Trophoblast cell (in vitro differentiated cells and primary cell): ENCODE measurements at regions not wholly inside any gene's neighbourhood (a gene's known extent, or its start where the extent isn't known, plus 50 kb on each side); places are given as distances from the start of the nearest gene placed in this dataset.

Experiments
- DNase-seq, 2 donors: peaks; one replicate each; pipeline ENCODE4 v3.0.0-alpha.2; 2016
- H2AFZ ChIP-seq: 2 replicates; pipeline ENCODE4 v1.6.1; 2013; ENCODE audit warnings: low read length, moderate library complexity, mild to moderate bottlenecking; ENCODE audit not compliant: insufficient read depth, poor library complexity
- H2AK5ac ChIP-seq: 2 replicates; pipeline ENCODE4 v1.6.1; 2013; ENCODE audit warnings: mild to moderate bottlenecking, low read length
- H2BK120ac ChIP-seq: 2 replicates; pipeline ENCODE4 v1.6.1; 2013; ENCODE audit warnings: low read length, mild to moderate bottlenecking, moderate library complexity; ENCODE audit not compliant: insufficient read depth, poor library complexity
- H2BK12ac ChIP-seq: 2 replicates; pipeline ENCODE4 v1.6.1; 2013; ENCODE audit warnings: mild to moderate bottlenecking, low read length, moderate library complexity
- H2BK5ac ChIP-seq: 2 replicates; pipeline ENCODE4 v1.6.1; 2013; ENCODE audit warnings: low read length, low read depth, moderate library complexity, mild to moderate bottlenecking; ENCODE audit not compliant: poor library complexity
- H3K14ac ChIP-seq: 2 replicates; pipeline ENCODE4 v1.6.1; 2013; ENCODE audit warnings: mild to moderate bottlenecking, low read length
- H3K18ac ChIP-seq: 2 replicates; pipeline ENCODE4 v1.6.1; 2013; ENCODE audit warnings: mild to moderate bottlenecking, low read length
- H3K23ac ChIP-seq: 2 replicates; pipeline ENCODE4 v1.6.1; 2013; ENCODE audit warnings: low read length
- H3K27ac ChIP-seq: 2 replicates; pipeline ENCODE4 v1.5.1; 2013; ENCODE audit warnings: low read depth, mild to moderate bottlenecking, inconsistent platforms, low read length, moderate library complexity
- H3K27me3 ChIP-seq: 2 replicates; pipeline ENCODE4 v1.6.1; 2013; ENCODE audit warnings: inconsistent platforms, mild to moderate bottlenecking, low read length, moderate library complexity; ENCODE audit not compliant: insufficient read depth
- H3K36me3 ChIP-seq, 2 experiments: 1 replicate in 1 of 2; 2 replicates in 1 of 2; pipeline ENCODE4 v1.6.1; 2013; ENCODE audit warnings: low read length in 2 of 2, mild to moderate bottlenecking in 2 of 2, moderate library complexity in 1 of 2; ENCODE audit not compliant: insufficient read depth in 2 of 2, control insufficient read depth in 1 of 2
- H3K4ac ChIP-seq: 2 replicates; pipeline ENCODE4 v1.6.1; 2013; ENCODE audit warnings: low read depth, mild to moderate bottlenecking, low read length, moderate library complexity
- H3K4me1 ChIP-seq, 2 experiments: 1 replicate in 1 of 2; 2 replicates in 1 of 2; pipeline ENCODE4 v1.6.1; 2013; ENCODE audit warnings: low read length in 2 of 2, mild to moderate bottlenecking in 2 of 2, moderate library complexity in 1 of 2; ENCODE audit not compliant: insufficient read depth in 2 of 2, control insufficient read depth in 1 of 2
- H3K4me2 ChIP-seq: 2 replicates; pipeline ENCODE4 v1.6.1; 2013; ENCODE audit warnings: inconsistent platforms, mild to moderate bottlenecking, low read length, moderate library complexity
- H3K4me3 ChIP-seq: 2 replicates; pipeline ENCODE4 v1.5.1; 2013; ENCODE audit warnings: mild to moderate bottlenecking, low read depth, low read length, inconsistent platforms
- H3K79me1 ChIP-seq: one replicate; pipeline ENCODE4 v1.6.1; 2013; ENCODE audit warnings: low read length
- H3K79me2 ChIP-seq: 2 replicates; pipeline ENCODE4 v1.6.1; 2013; ENCODE audit warnings: low read length, mild to moderate bottlenecking; ENCODE audit not compliant: control insufficient read depth, insufficient read depth, poor library complexity
- H3K9ac ChIP-seq: 2 replicates; pipeline ENCODE4 v1.6.1; 2013; ENCODE audit warnings: mild to moderate bottlenecking, low read length
- H3K9me3 ChIP-seq: 2 replicates; pipeline ENCODE4 v1.6.1; 2013; ENCODE audit warnings: low read depth, mild to moderate bottlenecking, control low read depth, inconsistent platforms, low read length; ENCODE audit not compliant: insufficient read depth
- H4K12ac ChIP-seq: 2 replicates; pipeline ENCODE4 v1.6.1; 2013; ENCODE audit warnings: low read depth, mild to moderate bottlenecking, low read length, moderate library complexity
- H4K8ac ChIP-seq: 2 replicates; pipeline ENCODE4 v1.6.1; 2013; ENCODE audit warnings: low read depth, mild to moderate bottlenecking, low read length, moderate library complexity
- H4K91ac ChIP-seq: one replicate; pipeline ENCODE4 v1.6.1; 2013; ENCODE audit warnings: low read depth, mild to moderate bottlenecking, low read length, moderate library complexity
- WGBS: extraction: QIAGEN DNeasy Blood & Tissue Kit; methylation state at CpG from one replicate; pipeline ENCODE4 v1.1.7; 2013; ENCODE audit warnings: missing lambda C conversion rate; ENCODE audit not compliant: insufficient read length, insufficient coverage; ENCODE audit errors: extremely low coverage; 5-methylcytosine and 5-hydroxymethylcytosine counted together

GRCh38 chr5:172543484-172544298 lies 89.4 kb upstream of the SH3PXD2B start:
- Histone ChIP-seq H3K4me2 (no peak overlapping the region), H4K12ac (no peak overlapping the region), H2BK120ac (no peak overlapping the region), H3K4ac (no peak overlapping the region), H3K36me3 (no peaks in the 10 kb centered on the region), H3K18ac (no peak overlapping the region), H2AFZ (no peak overlapping the region), H3K27ac (no peak overlapping the region), H3K9me3 (peaks cover 2% of the 10 kb centered on the region), H2BK12ac (no peak overlapping the region), H3K27me3 (no peaks in the 10 kb centered on the region), H3K79me2 (no peaks in the 10 kb centered on the region), H3K4me1 (peaks cover 5 to 6% of the 10 kb centered on the region in 2 experiments), H4K91ac (no peak overlapping the region), H3K9ac (no peak overlapping the region), H4K8ac (no peak overlapping the region), H3K14ac (no peak overlapping the region), H3K23ac (no peak overlapping the region), H2BK5ac (no peak overlapping the region), H3K79me1 (no peaks in the 10 kb centered on the region), H2AK5ac (no peak overlapping the region), H3K4me3 (no peak overlapping the region)
- WGBS = no CpG with 5 or more reads among the region's 11 CpGs
- no peak for DNase-seq

GRCh38 chr5:172542651-172543131 lies 88.4 kb upstream of the SH3PXD2B start:
- no peaks in the 10 kb centered on the region for H3K36me3 ChIP-seq
- H3K14ac ChIP-seq = no peak overlapping the region
- H2BK12ac ChIP-seq = no peak overlapping the region
- no peaks in the 10 kb centered on the region for H3K79me2 ChIP-seq
- H3K27ac ChIP-seq = no peak overlapping the region
- H3K9ac ChIP-seq = no peak overlapping the region
- WGBS = no CpG with 5 or more reads among the region's 13 CpGs
- H3K79me1 ChIP-seq = no peaks in the 10 kb centered on the region
- H3K4me3 ChIP-seq = no peak overlapping the region
- no peak overlapping the region for H2BK120ac ChIP-seq
- H3K23ac ChIP-seq = no peak overlapping the region
- H2BK5ac ChIP-seq = no peak overlapping the region
- DNase-seq = no peak
- no peak overlapping the region for H4K91ac ChIP-seq
- no peak overlapping the region for H3K4me2 ChIP-seq
- H2AK5ac ChIP-seq = no peak overlapping the region
- H3K18ac ChIP-seq = no peak overlapping the region
- no peaks in the 10 kb centered on the region for H3K27me3 ChIP-seq
- no peak overlapping the region for H2AFZ ChIP-seq
- H3K4ac ChIP-seq = no peak overlapping the region
- no peak overlapping the region for H4K12ac ChIP-seq
- peaks cover 5 to 6% of the 10 kb centered on the region in 2 experiments for H3K4me1 ChIP-seq
- peaks cover 2% of the 10 kb centered on the region for H3K9me3 ChIP-seq
- H4K8ac ChIP-seq = no peak overlapping the region

DNA sequence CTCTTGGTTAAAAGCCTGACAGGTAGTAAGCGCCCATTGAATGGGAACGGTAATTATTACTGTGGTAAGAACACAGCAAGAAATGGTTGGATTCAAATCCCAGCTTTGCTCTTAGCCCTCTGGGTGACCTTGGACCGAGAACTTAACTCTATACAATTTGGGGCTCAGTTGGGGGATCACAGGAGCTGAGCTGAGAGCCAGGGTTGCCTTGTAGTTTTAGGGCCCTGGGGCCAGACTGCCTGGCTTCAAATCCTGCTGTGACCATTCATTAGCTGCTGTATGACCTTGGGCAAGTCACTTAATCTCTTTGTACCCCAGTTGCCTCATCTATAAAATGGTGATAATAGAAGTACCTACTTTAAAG lies 87.4 kb upstream of the SH3PXD2B start:
- Histone ChIP-seq H3K27me3 (no peaks in the 10 kb centered on the region), H3K18ac (no peak overlapping the region), H2BK5ac (no peak overlapping the region), H3K23ac (no peak overlapping the region), H3K9me3 (peaks cover 2% of the 10 kb centered on the region), H3K4me1 (peaks cover 5 to 6% of the 10 kb centered on the region in 2 experiments), H4K91ac (no peak overlapping the region), H3K79me2 (no peaks in the 10 kb centered on the region), H3K36me3 (no peaks in the 10 kb centered on the region), H4K12ac (no peak overlapping the region), H3K9ac (no peak overlapping the region), H3K14ac (no peak overlapping the region), H3K4ac (no peak overlapping the region), H4K8ac (no peak overlapping the region), H2AK5ac (no peak overlapping the region), H2BK12ac (no peak overlapping the region), H3K4me2 (no peak overlapping the region), H2BK120ac (no peak overlapping the region), H2AFZ (no peak overlapping the region), H3K4me3 (no peak overlapping the region), H3K79me1 (no peaks in the 10 kb centered on the region), H3K27ac (no peak overlapping the region)
- no CpG with 5 or more reads among the region's 3 CpGs for WGBS
- no peak for DNase-seq

GRCh38 chr5:172541099-172541772 lies 86.9 kb upstream of the SH3PXD2B start:
- Histone ChIP-seq H3K4me3 (no peak overlapping the region), H2BK120ac (no peak overlapping the region), H3K9ac (no peak overlapping the region), H3K27me3 (no peaks in the 10 kb centered on the region), H3K18ac (no peak overlapping the region), H3K79me1 (no peaks in the 10 kb centered on the region), H3K9me3 (peaks cover 2% of the 10 kb centered on the region), H4K91ac (no peak overlapping the region), H3K36me3 (no peaks in the 10 kb centered on the region), H2AK5ac (no peak overlapping the region), H4K12ac (no peak overlapping the region), H3K27ac (no peak overlapping the region), H3K79me2 (no peaks in the 10 kb centered on the region), H2BK5ac (no peak overlapping the region), H4K8ac (no peak overlapping the region), H2BK12ac (no peak overlapping the region), H3K4ac (no peak overlapping the region), H3K4me1 (peaks cover 5 to 6% of the 10 kb centered on the region in 2 experiments), H3K4me2 (no peak overlapping the region), H3K14ac (no peak overlapping the region), H2AFZ (no peak overlapping the region), H3K23ac (no peak overlapping the region)
- DNase-seq = no peak
- no CpG with 5 or more reads among the region's 13 CpGs for WGBS
